CD14-positive monocyte (primary cell): ENCODE measurements at regions not wholly inside any gene's neighbourhood (a gene's known extent, or its start where the extent isn't known, plus 50 kb on each side); places are given as distances from the start of the nearest gene placed in this dataset.

Source experiments
- DNase-seq, 3 donors: peaks; one replicate each; pipeline ENCODE4 v3.0.0-alpha.2; 2011 to 2022
- H2AFZ ChIP-seq: 2 replicates; pipeline ENCODE4 v1.6.0; 2012; ENCODE audit warnings: mild to moderate bottlenecking, low read depth, low read length, inconsistent platforms; ENCODE audit not compliant: insufficient read depth, poor library complexity, severe bottlenecking
- H3K27ac ChIP-seq, 2 donors: 1 replicate in 1 of 2; 2 replicates in 1 of 2; pipeline ENCODE4 v1.5.1; 2012 to 2013; ENCODE audit warnings: low read length in 2 of 2, control low read depth in 1 of 2, inconsistent platforms in 1 of 2, low read depth in 1 of 2, mild to moderate bottlenecking in 1 of 2
- H3K27me3 ChIP-seq, 2 donors: one replicate each; pipeline versions ENCODE4 v1.6.0 to v1.6.1; 2011 to 2013; ENCODE audit warnings: low read length in 2 of 2; ENCODE audit not compliant: control insufficient read depth in 2 of 2, insufficient read depth in 2 of 2
- H3K36me3 ChIP-seq, 2 donors: replicated peaks in 1 of 2; 1 replicate in 1 of 2; 2 replicates in 1 of 2; pipeline versions ENCODE4 v1.5.1 to v1.6.1; 2012 to 2013; ENCODE audit warnings: low read length in 2 of 2, control low read depth in 1 of 2, inconsistent platforms in 1 of 2, mild to moderate bottlenecking in 1 of 2; ENCODE audit not compliant: insufficient read depth in 2 of 2, control insufficient read depth in 1 of 2
- H3K4me1 ChIP-seq, 2 donors: 1 replicate in 1 of 2; 2 replicates in 1 of 2; pipeline versions ENCODE4 v1.5.1 to v1.6.1; 2012 to 2013; ENCODE audit warnings: low read length in 2 of 2, control low read depth in 1 of 2, inconsistent platforms in 1 of 2, mild to moderate bottlenecking in 1 of 2, moderate library complexity in 1 of 2; ENCODE audit not compliant: insufficient read depth in 2 of 2, control insufficient read depth in 1 of 2
- H3K4me2 ChIP-seq: replicated peaks from 2 replicates; pipeline ENCODE3; 2012; ENCODE audit warnings: low read length, moderate library complexity, mild to moderate bottlenecking; ENCODE audit not compliant: poor library complexity, severe bottlenecking; ENCODE audit errors: extremely low read depth
- H3K4me3 ChIP-seq, 3 experiments: fragments of 200-600 bp in 1 of 3; sonication (generic) in 1 of 3; replicated peaks in 1 of 3; 1 replicate in 2 of 3; 2 replicates in 1 of 3; pipeline ENCODE4 v1.5.1; 2011 to 2013; ENCODE audit warnings: low read length in 3 of 3, mild to moderate bottlenecking in 3 of 3, control low read depth in 2 of 3, low read depth in 2 of 3, inconsistent platforms in 1 of 3, moderate library complexity in 1 of 3
- H3K79me2 ChIP-seq: 2 replicates; pipeline ENCODE4 v1.6.0; 2012; ENCODE audit warnings: mild to moderate bottlenecking, control low read depth, inconsistent platforms, low read length, moderate library complexity; ENCODE audit not compliant: insufficient read depth
- H3K9ac ChIP-seq: 2 replicates; pipeline ENCODE4 v1.6.0; 2017; ENCODE audit warnings: low read length, mild to moderate bottlenecking; ENCODE audit not compliant: insufficient read depth, poor library complexity, severe bottlenecking
- H3K9me3 ChIP-seq, 2 donors: replicated peaks in 1 of 2; 1 replicate in 1 of 2; 2 replicates in 1 of 2; pipeline versions ENCODE4 v1.5.1 to v1.6.1; 2012 to 2013; ENCODE audit warnings: low read length in 2 of 2, control low read depth in 1 of 2; ENCODE audit not compliant: control insufficient read depth in 1 of 2, insufficient read depth in 1 of 2
- H4K20me1 ChIP-seq: 2 replicates; pipeline ENCODE4 v1.6.0; 2012; ENCODE audit warnings: mild to moderate bottlenecking, low read length, control low read depth, moderate library complexity; ENCODE audit not compliant: insufficient read depth
- H3K27ac Mint-ChIP-seq, 7 donors: one replicate each; pipeline ENCODE4 v1.8.0; 2020; ENCODE audit warnings: mild to moderate bottlenecking in 7 of 7, mixed read lengths in 7 of 7, moderate library complexity in 6 of 7, inconsistent platforms in 2 of 7
- H3K27me3 Mint-ChIP-seq, 3 donors: one replicate each; pipeline ENCODE4 v1.8.0; 2021 to 2022; ENCODE audit warnings: low read depth in 3 of 3, mild to moderate bottlenecking in 3 of 3, mixed read lengths in 3 of 3, moderate library complexity in 3 of 3, inconsistent platforms in 1 of 3
- H3K36me3 Mint-ChIP-seq, 2 donors: one replicate each; pipeline ENCODE4 v1.8.0; 2020; ENCODE audit warnings: mixed read lengths in 2 of 2, inconsistent platforms in 1 of 2, mild to moderate bottlenecking in 1 of 2
- H3K4me1 Mint-ChIP-seq: one replicate; pipeline ENCODE4 v1.8.0; 2020; ENCODE audit warnings: mild to moderate bottlenecking, mixed read lengths
- H3K4me3 Mint-ChIP-seq, 2 donors: one replicate each; pipeline ENCODE4 v1.8.0; 2020; ENCODE audit warnings: mild to moderate bottlenecking in 2 of 2, mixed read lengths in 2 of 2, moderate library complexity in 1 of 2
- H3K9me3 Mint-ChIP-seq, 7 donors: one replicate each; pipeline ENCODE4 v1.8.0; 2020 to 2022; ENCODE audit warnings: mixed read lengths in 7 of 7, mild to moderate bottlenecking in 6 of 7, moderate library complexity in 6 of 7, inconsistent platforms in 2 of 7
- WGBS: methylation state at CpG from one replicate; pipeline ENCODE4 v1.1.5; 2013; ENCODE audit warnings: missing lambda C conversion rate; ENCODE audit not compliant: insufficient coverage; 5-methylcytosine and 5-hydroxymethylcytosine counted together
- intact Hi-C, 2 donors: fragments of 100-400 bp; cut with micrococcal nuclease; formaldehyde crosslinking; loops; one replicate each; pipeline versions ENCODE4 v1.15.0 to v1.15.1; 2023
- TF ChIP-seq, protein P1 (sequence below): fragments of 200-600 bp; IDR thresholded peaks from one replicate; pipeline ENCODE4 v1.8.0; 2022; ENCODE audit warnings: antibody characterized with exemption, mild to moderate bottlenecking

GRCh38 chr1:30605441-30605920 lies 117.9 kb downstream of the MATN1 start:
- H3K4me3 ChIP-seq: no peak overlapping the region
- Mint-ChIP-seq H3K27me3 (peaks cover 6 to 21% (median 11%) of the 10 kb centered on the region in 3 donors), H3K27ac (peak overlapping the region in 1 of 7 donors; percentile 55), H3K4me3 (no peak overlapping the region), H3K36me3 (no peaks in the 10 kb centered on the region), H3K9me3 (peaks cover 0 to 2% (median 0%) of the 10 kb centered on the region in 7 donors), H3K4me1 (no peaks in the 10 kb centered on the region)
- no peak overlapping the region for H2AFZ ChIP-seq
- no peak for DNase-seq
- no peaks in the 10 kb centered on the region for H3K4me1 ChIP-seq
- H3K9me3 ChIP-seq: no peaks in the 10 kb centered on the region
- intact Hi-C loops: no loop called here
- 85% methylated on average over 6 of the region's 8 CpGs for WGBS
- no peak overlapping the region for H3K9ac ChIP-seq
- H3K79me2 ChIP-seq: no peaks in the 10 kb centered on the region
- H3K27me3 ChIP-seq: no peaks in the 10 kb centered on the region
- no peak overlapping the region for H3K4me2 ChIP-seq
- no peaks in the 10 kb centered on the region for H3K36me3 ChIP-seq
- TF ChIP-seq, protein P1, sequence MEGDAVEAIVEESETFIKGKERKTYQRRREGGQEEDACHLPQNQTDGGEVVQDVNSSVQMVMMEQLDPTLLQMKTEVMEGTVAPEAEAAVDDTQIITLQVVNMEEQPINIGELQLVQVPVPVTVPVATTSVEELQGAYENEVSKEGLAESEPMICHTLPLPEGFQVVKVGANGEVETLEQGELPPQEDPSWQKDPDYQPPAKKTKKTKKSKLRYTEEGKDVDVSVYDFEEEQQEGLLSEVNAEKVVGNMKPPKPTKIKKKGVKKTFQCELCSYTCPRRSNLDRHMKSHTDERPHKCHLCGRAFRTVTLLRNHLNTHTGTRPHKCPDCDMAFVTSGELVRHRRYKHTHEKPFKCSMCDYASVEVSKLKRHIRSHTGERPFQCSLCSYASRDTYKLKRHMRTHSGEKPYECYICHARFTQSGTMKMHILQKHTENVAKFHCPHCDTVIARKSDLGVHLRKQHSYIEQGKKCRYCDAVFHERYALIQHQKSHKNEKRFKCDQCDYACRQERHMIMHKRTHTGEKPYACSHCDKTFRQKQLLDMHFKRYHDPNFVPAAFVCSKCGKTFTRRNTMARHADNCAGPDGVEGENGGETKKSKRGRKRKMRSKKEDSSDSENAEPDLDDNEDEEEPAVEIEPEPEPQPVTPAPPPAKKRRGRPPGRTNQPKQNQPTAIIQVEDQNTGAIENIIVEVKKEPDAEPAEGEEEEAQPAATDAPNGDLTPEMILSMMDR: no peak
- H4K20me1 ChIP-seq: no peaks in the 10 kb centered on the region
- H3K27ac ChIP-seq: no peak overlapping the region

- no peaks in the 10 kb centered on the region for H3K4me1 ChIP-seq
- no peaks in the 10 kb centered on the region for H3K36me3 Mint-ChIP-seq
- no peaks in the 10 kb centered on the region for H3K36me3 ChIP-seq
- no peaks in the 10 kb centered on the region for H4K20me1 ChIP-seq
- H3K9ac ChIP-seq: no peak overlapping the region
- H3K27ac ChIP-seq: no peak overlapping the region
- 87% methylated on average over 4 of the region's 6 CpGs for WGBS
- no peak overlapping the region for H3K4me2 ChIP-seq
- H3K27ac Mint-ChIP-seq: peak overlapping the region in 1 of 7 donors; percentile 55
- no peaks in the 10 kb centered on the region for H3K9me3 ChIP-seq
- no peaks in the 10 kb centered on the region for H3K27me3 ChIP-seq
- peaks cover 0 to 2% (median 0%) of the 10 kb centered on the region in 7 donors for H3K9me3 Mint-ChIP-seq
- H3K4me3 ChIP-seq: no peak overlapping the region
- H2AFZ ChIP-seq: no peak overlapping the region
- intact Hi-C loops: no loop called here
- DNase-seq: no peak
- no peaks in the 10 kb centered on the region for H3K79me2 ChIP-seq
- H3K4me3 Mint-ChIP-seq: no peak overlapping the region
- TF ChIP-seq, protein P1: no peak
- H3K4me1 Mint-ChIP-seq: no peaks in the 10 kb centered on the region
- H3K27me3 Mint-ChIP-seq: peaks cover 8 to 20% (median 12%) of the 10 kb centered on the region in 3 donors
Measured at GRCh38 chr1:30604801-30605440, 118.5 kb downstream of the MATN1 start.
